ENCODE measurements at regions not wholly inside any gene's neighbourhood (a gene's known extent, or its start where the extent isn't known, plus 50 kb on each side); places are given as distances from the start of the nearest gene placed in this dataset.

- no peak for TF ChIP-seq ZNF331 (CRISPR knock-in tag; IDR thresholded peaks at IDR 0.05; ENCODE audit: low read depth)
- TF ChIP-seq POLR2AphosphoS5 (IDR thresholded peaks at IDR 0.05; ENCODE audit: low read depth): no peak
- TF ChIP-seq NANOG (IDR thresholded peaks at IDR 0.05; ENCODE audit: borderline replicate concordance): no peak
- no peak for TF ChIP-seq ETS1 (IDR thresholded peaks at IDR 0.05)
- TF ChIP-seq JUNB (IDR thresholded peaks at IDR 0.05; ENCODE audit: unreplicated experiment): no peak
- no peak for TF ChIP-seq REST (IDR thresholded peaks at IDR 0.05; ENCODE audit: unreplicated experiment)
- no peak for TF ChIP-seq CTCF (conservative IDR thresholded peaks at IDR 0.05; ENCODE audit: low read depth in 2 of 2)
These were observed 239.5 kb downstream of the EFNB2 start (continued) for GRCh38 chr13:106295971-106296370.

- H3K36me3 ChIP-seq (ENCODE audit: insufficient read depth): no peaks in the 10 kb centered on the region
- no peaks in the 10 kb centered on the region for H3K27me3 ChIP-seq (ENCODE audit: insufficient read depth)
- no peak overlapping the region for H2AFZ ChIP-seq
- no peak overlapping the region for H3K4me3 Mint-ChIP-seq
- H3K9me2 ChIP-seq (ENCODE audit: insufficient read depth): 0 out of 2 replicates have a peak, but pooled peaks cover 3% of the 10 kb centered on the region
- no peaks in the 10 kb centered on the region for H3K9me3 Mint-ChIP-seq
- no peak overlapping the region; the same call in 1 of the 2 replicates for H3K27ac Mint-ChIP-seq
- H3K4me2 ChIP-seq: no peak overlapping the region
- no peaks in the 10 kb centered on the region; the same call in 2 of the 3 replicates for H3K36me3 Mint-ChIP-seq (ENCODE audit: low read depth)
- no peak overlapping the region for H3K4me3 ChIP-seq
- H4K20me1 ChIP-seq (replicated peaks; ENCODE audit: insufficient read depth): no peaks in the 10 kb centered on the region
- H3K27me3 Mint-ChIP-seq (ENCODE audit: insufficient read depth, low read depth, poor library complexity): no peaks in the 10 kb centered on the region
- DNase-seq (ENCODE audit: low spot score): no peak
- H3K4me1 Mint-ChIP-seq: peaks cover 11% of the 10 kb centered on the region
- no peaks in the 10 kb centered on the region for H3K79me2 ChIP-seq (replicated peaks; ENCODE audit: insufficient read depth)
- no peak for ATAC-seq
- H3K27ac ChIP-seq (ENCODE audit: low read depth): no peak overlapping the region
- H3F3A ChIP-seq (replicated peaks; ENCODE audit: low read depth): no peaks in the 10 kb centered on the region
- no peaks in the 10 kb centered on the region for H3K4me1 ChIP-seq (ENCODE audit: insufficient read depth)
- TF ChIP-seq ZNF114 (CRISPR knock-in tag; IDR thresholded peaks at IDR 0.05) (no peak), CTCF (conservative IDR thresholded peaks at IDR 0.05; ENCODE audit: low read depth in 2 of 2) (no peak), ZNF462 (CRISPR knock-in tag; IDR thresholded peaks at IDR 0.05) (no peak), CREB1 (CRISPR knock-in tag; IDR thresholded peaks at IDR 0.05; ENCODE audit: low read depth) (no peak), POLR2AphosphoS5 (IDR thresholded peaks at IDR 0.05; ENCODE audit: low read depth) (no peak), EZH2phosphoT487 (IDR thresholded peaks at IDR 0.05; ENCODE audit: unreplicated experiment) (no peak)
These were observed 244.5 kb downstream of the EFNB2 start for GRCh38 chr13:106291006-106291405.

All from GM23338 (cell line).